ENCODE measurements at regions not wholly inside any gene's neighbourhood (a gene's known extent, or its start where the extent isn't known, plus 50 kb on each side); places are given as distances from the start of the nearest gene placed in this dataset.

GRCh38 chr3:190739641-190740185 lies 122.8 kb downstream of the GMNC start:
- Histone ChIP-seq H3K9me3 (ENCODE audit: control insufficient read depth, insufficient read depth, low read length) (no peaks in the 10 kb centered on the region), H3K27ac (ENCODE audit: low read depth, low read length) (no peak overlapping the region), H3K4me3 (ENCODE audit: low read depth, low read length) (no peak overlapping the region), H3K27me3 (ENCODE audit: control insufficient read depth, insufficient read depth, low read length) (no peaks in the 10 kb centered on the region)
- ChIA-PET POLR2A (no interaction called here), CTCF (no interaction called here)
- DNase-seq (ENCODE audit: low read depth, low spot score), result no peak
- no peak for TF ChIP-seq CTCF (IDR thresholded peaks at IDR 0.05; ENCODE audit: low read depth, low read length)

DNA sequence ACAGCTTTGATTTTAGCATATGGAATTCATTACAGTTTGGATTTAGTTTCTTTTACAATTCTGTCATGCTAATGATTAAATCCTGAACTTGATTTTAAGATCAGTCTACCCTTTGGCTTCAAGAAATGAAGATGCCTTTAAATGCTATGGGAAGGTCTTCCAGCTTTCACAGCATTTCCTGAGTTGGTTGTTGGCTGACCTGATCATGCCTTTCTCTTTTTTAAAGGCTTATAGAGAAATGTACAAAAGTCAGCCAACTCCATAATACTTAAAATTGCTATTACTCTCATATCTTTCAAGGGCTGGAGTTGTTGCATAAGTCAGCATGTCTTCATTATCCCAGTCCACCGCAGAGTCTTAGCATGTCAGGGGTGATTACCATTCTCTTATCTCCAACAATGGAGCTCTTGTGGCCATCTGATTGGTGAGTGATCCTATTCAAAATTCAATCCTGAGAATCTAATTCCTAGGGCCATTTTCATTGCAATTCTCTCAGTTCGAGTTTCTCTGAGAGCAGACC lies 123.8 kb downstream of the GMNC start:
- H3K27me3 ChIP-seq (ENCODE audit: control insufficient read depth, insufficient read depth, low read length), result no peaks in the 10 kb centered on the region
- no peaks in the 10 kb centered on the region for H3K9me3 ChIP-seq (ENCODE audit: control insufficient read depth, insufficient read depth, low read length)
- DNase-seq (ENCODE audit: low read depth, low spot score), result no peak
- POLR2A ChIA-PET, result no interaction called here
- no peak overlapping the region for H3K4me3 ChIP-seq (ENCODE audit: low read depth, low read length)
- no peak overlapping the region for H3K27ac ChIP-seq (ENCODE audit: low read depth, low read length)
- TF ChIP-seq CTCF (IDR thresholded peaks at IDR 0.05; ENCODE audit: low read depth, low read length), result no peak
- CTCF ChIA-PET, result interaction anchor here (1.0 kb wide), 1 partner anchor 145 kb away, joined by 3 read pairs; no protein-coding TSS in a partner anchor

- no peak overlapping the region for H3K4me3 ChIP-seq (ENCODE audit: low read depth, low read length)
- no peak for TF ChIP-seq CTCF (IDR thresholded peaks at IDR 0.05; ENCODE audit: low read depth, low read length)
- H3K27me3 ChIP-seq (ENCODE audit: control insufficient read depth, insufficient read depth, low read length), result no peaks in the 10 kb centered on the region
- no peaks in the 10 kb centered on the region for H3K9me3 ChIP-seq (ENCODE audit: control insufficient read depth, insufficient read depth, low read length)
- ChIA-PET CTCF (interaction anchor here (1.0 kb wide), 1 partner anchor 146 kb away, joined by 3 read pairs; no protein-coding TSS in a partner anchor), POLR2A (no interaction called here)
- DNase-seq (ENCODE audit: low read depth, low spot score), result no peak
- no peak overlapping the region for H3K27ac ChIP-seq (ENCODE audit: low read depth, low read length)
Measured at GRCh38 chr3:190737446-190737845, 125.0 kb downstream of the GMNC start.

GRCh38 chr3:190734490-190734889 lies 128.0 kb downstream of the GMNC start:
- no peaks in the 10 kb centered on the region for H3K9me3 ChIP-seq (ENCODE audit: control insufficient read depth, insufficient read depth, low read length)
- ChIA-PET POLR2A (no interaction called here), CTCF (no interaction called here)
- no peak for DNase-seq (ENCODE audit: low read depth, low spot score)
- H3K27ac ChIP-seq (ENCODE audit: low read depth, low read length), result no peak overlapping the region
- TF ChIP-seq CTCF (IDR thresholded peaks at IDR 0.05; ENCODE audit: low read depth, low read length), result no peak
- H3K4me3 ChIP-seq (ENCODE audit: low read depth, low read length), result no peak overlapping the region
- no peaks in the 10 kb centered on the region for H3K27me3 ChIP-seq (ENCODE audit: control insufficient read depth, insufficient read depth, low read length)

DNA sequence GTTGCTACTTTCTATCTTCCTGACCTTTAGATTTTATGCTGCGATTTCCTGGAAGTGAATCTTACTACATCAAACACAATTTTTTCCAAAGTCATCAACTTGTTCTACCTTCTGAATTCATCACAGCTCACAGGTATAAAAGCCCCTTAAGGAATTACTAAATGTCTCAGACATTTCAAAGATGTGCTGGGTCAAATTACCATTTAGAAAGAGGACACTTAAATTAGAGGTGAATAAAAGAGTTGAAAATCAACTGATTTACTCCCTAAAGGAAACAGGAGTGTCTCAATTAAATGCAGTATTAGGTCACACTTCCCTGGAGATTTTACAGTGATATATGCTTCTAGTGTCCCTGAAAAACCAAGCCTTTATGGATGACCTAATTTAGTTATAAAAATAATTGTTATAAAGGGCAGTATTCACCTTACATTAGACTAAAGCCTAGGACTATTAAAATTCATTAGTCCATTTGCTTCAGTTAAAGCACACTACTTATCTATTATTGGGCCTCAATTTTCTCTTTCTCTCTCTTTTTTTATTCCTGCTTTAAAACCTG lies 128.8 kb downstream of the GMNC start:
- no peak for DNase-seq (ENCODE audit: low read depth, low spot score)
- TF ChIP-seq CTCF (IDR thresholded peaks at IDR 0.05; ENCODE audit: low read depth, low read length), result no peak
- POLR2A ChIA-PET, result interaction anchor here (0.7 kb wide), 1 partner anchor 1067 kb away, joined by 3 read pairs; no protein-coding TSS in a partner anchor
- CTCF ChIA-PET, result no interaction called here
- no peaks in the 10 kb centered on the region for H3K27me3 ChIP-seq (ENCODE audit: control insufficient read depth, insufficient read depth, low read length)
- no peak overlapping the region for H3K4me3 ChIP-seq (ENCODE audit: low read depth, low read length)
- H3K27ac ChIP-seq (ENCODE audit: low read depth, low read length), result no peak overlapping the region
- no peaks in the 10 kb centered on the region for H3K9me3 ChIP-seq (ENCODE audit: control insufficient read depth, insufficient read depth, low read length)

Measured in AG04450 (cell line).